GM18499 (cell line): ENCODE measurements at regions not wholly inside any gene's neighbourhood (a gene's known extent, or its start where the extent isn't known, plus 50 kb on each side); places are given as distances from the start of the nearest gene placed in this dataset.

Experiments
- ATAC-seq: cut with Tn5 transposase; IDR thresholded peaks from one replicate; pipeline ENCODE4 v1.9.1; 2021; ENCODE audit warnings: moderate number of reproducible peaks; ENCODE audit not compliant: insufficient read depth, unreplicated experiment

GRCh38 chr13:68257111-68257842, 1027.1 kb upstream of the PCDH9 start:
- no peak for ATAC-seq

DNA sequence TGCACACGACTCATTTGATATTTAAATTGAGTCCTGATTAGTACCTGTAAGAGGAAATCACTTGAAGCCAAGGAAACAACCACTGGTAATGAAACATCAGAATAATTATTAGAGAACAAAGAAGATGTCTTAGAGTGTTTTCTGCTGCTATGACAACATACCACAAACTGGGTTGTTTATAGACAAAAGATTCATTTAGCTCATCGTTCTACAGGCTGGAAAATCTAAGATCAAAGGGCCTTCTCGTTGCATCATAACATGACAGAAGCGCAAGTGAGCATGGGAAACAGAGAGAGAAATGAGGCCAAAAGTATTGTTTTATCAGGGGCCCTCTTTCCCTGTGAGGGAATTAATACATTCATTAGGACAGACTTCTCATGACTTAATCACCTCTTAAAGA, 1024.0 kb upstream of the PCDH9 start:
- no peak for ATAC-seq

- no peak for ATAC-seq
These were observed 1004.1 kb upstream of the PCDH9 start for GRCh38 chr13:68234274-68234673.

DNA sequence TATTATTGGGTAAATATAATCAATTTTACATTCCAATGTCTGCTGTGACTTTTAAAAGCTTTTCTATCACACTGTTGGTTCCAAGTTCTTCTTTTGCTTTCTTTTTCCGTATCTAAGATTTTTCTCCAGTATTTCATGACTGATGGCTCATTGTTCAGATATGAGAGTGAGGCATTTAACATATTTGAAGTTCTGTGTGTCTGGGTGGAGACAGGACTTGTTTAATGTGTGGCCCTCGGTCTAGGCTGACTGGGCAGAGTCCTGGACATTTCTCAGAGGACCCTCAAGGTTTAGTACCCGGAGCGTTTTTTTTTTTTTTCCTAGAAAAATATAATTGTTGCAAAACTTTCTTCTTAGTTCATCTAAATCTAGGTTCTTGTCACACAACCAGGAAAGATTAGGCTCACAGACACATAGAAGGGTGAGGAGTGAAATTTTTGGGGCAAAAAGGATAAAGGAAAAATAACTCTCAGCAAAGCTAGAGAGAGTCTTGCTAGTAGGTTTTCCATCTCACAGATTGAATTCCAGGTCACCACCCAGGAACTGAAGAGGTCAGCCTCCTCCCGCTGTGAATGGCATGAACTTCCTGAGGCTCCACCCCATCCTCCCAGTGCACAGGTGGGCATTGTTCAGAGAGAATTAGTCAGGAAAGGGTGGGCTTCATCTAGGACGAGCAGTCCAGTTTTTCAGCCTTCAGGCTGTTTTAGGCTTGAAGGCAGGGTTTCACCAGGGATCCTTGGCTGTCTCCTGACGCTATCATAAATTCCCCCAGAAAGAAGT, 1002.4 kb upstream of the PCDH9 start:
- ATAC-seq = no peak

DNA sequence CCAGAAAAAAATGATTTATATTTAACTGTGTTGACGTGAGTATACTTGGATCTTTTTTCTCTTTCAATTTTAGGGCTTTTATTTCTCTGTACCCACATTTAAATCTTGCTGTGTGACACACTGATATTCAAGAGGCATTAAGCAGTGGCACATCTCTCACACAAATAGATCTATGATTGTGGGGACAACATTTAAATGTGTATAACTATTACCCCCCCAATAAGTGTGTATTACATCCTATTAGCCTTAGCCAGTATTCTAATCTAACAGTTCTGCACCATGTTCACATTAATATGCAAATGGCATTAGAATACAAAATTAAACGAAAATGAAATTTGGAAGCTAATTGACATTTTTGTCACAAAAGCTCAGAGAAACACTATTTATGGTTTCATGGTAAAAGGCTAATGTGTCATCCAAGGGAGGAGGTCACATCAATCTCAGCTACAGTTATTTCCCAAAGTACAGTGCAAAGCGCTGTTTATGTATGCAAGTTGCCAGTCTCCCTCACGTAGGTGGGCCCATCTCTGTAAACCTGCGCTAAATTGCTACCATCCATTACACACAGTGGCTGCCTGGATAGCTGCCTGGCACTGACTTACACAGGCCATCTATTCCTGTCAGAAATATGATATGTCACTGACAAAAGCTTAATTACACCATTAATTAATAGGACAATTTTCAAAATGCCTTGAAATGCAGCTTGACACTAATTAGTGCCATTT, 984.7 kb upstream of the PCDH9 start:
- ATAC-seq = no peak

DNA sequence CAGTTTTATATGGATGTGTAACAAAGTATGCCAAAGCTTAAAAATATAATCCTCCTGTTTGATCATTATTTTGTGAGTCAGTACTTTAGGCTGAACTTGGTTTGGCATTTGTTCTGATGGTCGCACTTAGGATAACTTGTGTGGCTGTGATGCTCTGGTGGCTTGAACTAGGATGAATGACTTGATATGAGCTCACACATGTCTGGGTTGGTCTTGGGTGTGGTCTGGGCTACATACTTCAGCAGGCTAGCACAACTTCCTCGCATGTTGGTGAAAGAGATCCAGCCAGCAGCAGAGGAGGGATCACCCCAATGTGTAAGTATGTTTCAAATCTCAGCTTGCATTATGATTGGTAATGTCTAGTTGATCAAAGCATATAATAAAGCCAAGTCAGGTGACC, 969.1 kb upstream of the PCDH9 start:
- no peak for ATAC-seq

- ATAC-seq = no peak
These were observed 960.7 kb upstream of the PCDH9 start for GRCh38 chr13:68190818-68191217.

- no peak for ATAC-seq
These were observed 955.5 kb upstream of the PCDH9 start for GRCh38 chr13:68185444-68186141.

DNA sequence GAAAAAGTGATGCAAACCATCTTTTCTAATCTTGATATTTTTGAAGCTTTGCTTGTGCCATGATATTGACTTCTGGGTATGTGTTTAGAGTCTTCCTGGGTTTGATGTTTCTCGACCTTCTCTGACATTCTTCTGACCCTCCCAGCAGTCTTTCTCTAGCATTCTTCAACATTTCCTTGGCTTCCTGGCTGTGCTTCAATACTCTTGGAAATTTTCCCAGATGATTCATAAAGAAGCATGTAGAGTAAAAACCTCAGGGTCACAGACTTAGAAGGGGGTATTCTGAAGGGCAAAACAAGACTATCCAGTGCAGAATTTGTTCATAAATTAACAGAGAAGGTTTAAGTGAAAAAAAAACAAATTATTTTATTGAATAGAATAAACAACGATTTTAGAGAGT, 946.3 kb upstream of the PCDH9 start:
- ATAC-seq = no peak

- ATAC-seq = no peak
These were observed 944.8 kb upstream of the PCDH9 start for GRCh38 chr13:68174893-68175292.

- no peak for ATAC-seq
These were observed 943.0 kb upstream of the PCDH9 start for GRCh38 chr13:68173111-68173510.

- no peak for ATAC-seq
These were observed 940.8 kb upstream of the PCDH9 start for GRCh38 chr13:68170961-68171360.

DNA sequence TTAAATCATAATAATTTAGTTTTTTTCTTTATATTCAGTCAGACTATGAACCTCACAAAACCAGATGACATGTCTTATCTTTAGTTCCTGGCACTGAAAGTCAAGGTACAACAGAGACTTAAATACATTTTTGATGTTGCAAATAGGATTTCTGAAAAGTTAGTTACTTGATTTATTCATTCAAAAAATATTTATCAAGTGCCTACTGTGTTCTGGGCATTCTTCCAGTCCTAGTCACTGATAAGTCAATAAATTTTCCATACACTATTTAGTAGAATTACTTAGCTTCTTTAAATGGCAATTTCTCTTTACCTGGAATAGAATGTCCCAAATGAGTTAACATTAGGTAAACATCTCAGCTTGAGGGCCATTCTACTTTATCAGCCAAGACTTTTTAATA, 938.3 kb upstream of the PCDH9 start:
- ATAC-seq = no peak

- no peak for ATAC-seq
These were observed 930.3 kb upstream of the PCDH9 start for GRCh38 chr13:68160466-68160865.

DNA sequence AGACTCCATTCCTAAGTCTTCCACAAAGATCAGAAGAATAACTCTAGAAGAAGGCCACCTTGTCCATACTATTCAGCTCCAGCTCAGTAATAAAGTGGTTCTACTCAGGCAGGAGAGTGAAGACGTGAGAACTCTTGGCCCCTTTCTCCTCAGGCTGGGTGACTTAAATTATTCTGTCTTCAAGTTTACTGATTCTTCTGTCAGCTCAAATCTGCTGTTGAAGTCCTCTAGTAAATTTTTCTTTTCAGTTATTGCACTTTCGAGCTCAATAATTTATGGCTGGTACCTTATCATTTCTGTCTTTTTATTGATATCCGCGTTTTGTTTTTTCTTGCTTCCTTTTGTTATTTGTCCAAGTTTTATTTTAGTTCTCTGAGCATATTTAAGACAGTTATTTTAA, 922.3 kb upstream of the PCDH9 start:
- ATAC-seq = no peak

GRCh38 chr13:68145852-68146251, 915.7 kb upstream of the PCDH9 start:
- no peak for ATAC-seq

DNA sequence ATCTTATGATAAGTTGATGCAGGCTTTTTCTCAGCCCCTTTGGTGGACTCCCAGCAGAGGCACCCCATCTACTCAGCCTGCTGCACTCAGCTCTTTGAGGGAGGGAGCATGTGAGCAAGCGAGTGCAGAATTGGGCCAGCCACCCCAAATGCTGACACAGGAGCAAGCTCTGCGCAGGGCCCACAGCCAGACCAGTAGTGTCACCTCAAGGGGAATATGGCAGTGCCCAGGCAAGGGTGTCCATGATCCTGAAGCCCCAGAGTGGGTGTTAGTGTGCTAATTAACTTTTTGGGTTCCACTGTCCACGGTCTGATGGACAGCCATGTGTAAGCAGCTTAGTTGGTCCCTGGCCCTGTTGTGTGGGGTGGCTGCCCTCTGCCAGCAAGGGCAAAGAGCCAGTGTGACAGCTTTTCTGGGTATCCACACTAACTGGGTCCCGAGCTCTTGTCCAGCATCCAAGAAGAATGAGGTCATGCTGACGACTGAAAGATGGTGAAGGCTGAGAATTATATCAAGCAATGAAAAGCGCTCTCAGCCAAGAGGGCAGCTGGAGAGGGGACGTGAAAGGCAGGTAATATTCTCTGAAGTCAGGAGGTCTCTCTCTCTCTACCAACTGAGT, 898.3 kb upstream of the PCDH9 start:
- no peak for ATAC-seq

DNA sequence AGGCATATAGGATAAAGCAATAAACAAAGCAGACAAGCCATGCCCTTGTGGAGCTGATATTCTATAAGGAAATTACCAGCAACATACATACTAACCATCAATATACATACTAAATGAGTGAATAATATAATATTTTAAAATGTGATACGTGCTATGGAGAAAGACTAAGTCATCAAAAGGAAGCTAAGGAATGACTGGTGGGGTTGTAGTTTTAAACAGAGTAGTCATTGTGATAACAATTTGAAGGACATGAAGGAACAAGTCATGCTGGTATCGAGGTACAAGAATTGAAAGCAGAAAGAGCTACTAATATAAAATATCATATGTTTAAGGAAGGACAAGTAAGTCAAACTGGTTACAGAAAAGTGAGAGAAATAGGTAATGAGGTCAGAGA, 894.9 kb upstream of the PCDH9 start:
- ATAC-seq = no peak

GRCh38 chr13:68124437-68125086, 894.4 kb upstream of the PCDH9 start:
- no peak for ATAC-seq
